ENCODE measurements at regions not wholly inside any gene's neighbourhood (a gene's known extent, or its start where the extent isn't known, plus 50 kb on each side); places are given as distances from the start of the nearest gene placed in this dataset.

DNA sequence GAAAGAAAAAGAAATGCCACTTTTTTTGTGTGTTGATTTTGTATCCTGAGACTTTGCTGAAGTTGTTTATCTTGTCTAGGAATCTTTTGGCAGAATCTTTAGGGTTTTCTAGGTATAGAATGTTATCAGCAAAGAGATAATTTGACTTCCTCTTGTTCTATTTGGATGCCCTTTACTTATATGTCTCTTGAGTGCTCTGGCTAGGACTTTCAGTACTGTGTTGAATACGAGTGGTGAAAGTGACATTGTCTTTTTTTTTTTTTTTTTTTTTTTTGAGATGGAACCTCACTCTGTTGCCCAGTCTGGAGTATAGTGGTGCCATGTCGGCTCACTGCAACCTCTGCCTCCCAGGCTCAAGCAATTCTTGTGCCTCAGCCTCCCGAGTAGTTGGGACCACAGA, 64.7 kb upstream of the NPHP3 start:
- Histone ChIP-seq H3K36me3 (ENCODE audit: low read depth, missing control alignments) (no peaks in the 10 kb centered on the region), H3K27ac (no peak overlapping the region), H3K9me3 (no peaks in the 10 kb centered on the region), H3K27me3 (no peaks in the 10 kb centered on the region), H3K4me1 (no peaks in the 10 kb centered on the region), H3K4me3 (no peak overlapping the region)
- TF ChIP-seq POLR2A (IDR thresholded peaks at IDR 0.05): no peak
- TF ChIP-seq, protein P1, sequence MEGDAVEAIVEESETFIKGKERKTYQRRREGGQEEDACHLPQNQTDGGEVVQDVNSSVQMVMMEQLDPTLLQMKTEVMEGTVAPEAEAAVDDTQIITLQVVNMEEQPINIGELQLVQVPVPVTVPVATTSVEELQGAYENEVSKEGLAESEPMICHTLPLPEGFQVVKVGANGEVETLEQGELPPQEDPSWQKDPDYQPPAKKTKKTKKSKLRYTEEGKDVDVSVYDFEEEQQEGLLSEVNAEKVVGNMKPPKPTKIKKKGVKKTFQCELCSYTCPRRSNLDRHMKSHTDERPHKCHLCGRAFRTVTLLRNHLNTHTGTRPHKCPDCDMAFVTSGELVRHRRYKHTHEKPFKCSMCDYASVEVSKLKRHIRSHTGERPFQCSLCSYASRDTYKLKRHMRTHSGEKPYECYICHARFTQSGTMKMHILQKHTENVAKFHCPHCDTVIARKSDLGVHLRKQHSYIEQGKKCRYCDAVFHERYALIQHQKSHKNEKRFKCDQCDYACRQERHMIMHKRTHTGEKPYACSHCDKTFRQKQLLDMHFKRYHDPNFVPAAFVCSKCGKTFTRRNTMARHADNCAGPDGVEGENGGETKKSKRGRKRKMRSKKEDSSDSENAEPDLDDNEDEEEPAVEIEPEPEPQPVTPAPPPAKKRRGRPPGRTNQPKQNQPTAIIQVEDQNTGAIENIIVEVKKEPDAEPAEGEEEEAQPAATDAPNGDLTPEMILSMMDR (IDR thresholded peaks at IDR 0.05): no peak
- intact Hi-C loops (cut with DNase I; ENCODE audit: low total_unique reads): no loop called here
- WGBS, 2 donors: 80 to 86% methylated on average over 3 of the region's 3 CpGs
- no peak for DNase-seq

DNA sequence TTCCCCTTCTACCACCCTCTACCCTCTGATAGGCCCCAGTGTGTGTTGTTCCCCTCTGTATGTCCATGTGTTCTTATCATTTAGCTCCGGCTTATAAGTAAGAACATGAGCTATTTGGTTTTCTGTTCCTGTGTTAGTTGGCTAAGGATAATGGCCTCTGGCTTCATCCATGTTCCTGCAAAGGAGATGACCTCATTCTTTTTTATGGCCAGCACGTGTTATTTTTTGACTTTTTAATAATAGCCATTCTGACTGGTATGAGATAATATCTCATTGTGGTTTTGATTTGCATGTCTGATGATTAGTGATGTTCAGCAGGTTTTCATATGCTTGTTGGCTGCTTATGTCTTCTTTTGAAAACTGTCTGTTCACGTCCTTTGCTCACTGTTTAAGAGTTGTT, 63.1 kb upstream of the NPHP3 start:
- TF ChIP-seq POLR2A (IDR thresholded peaks at IDR 0.05): no peak
- TF ChIP-seq, protein P1 (IDR thresholded peaks at IDR 0.05): no peak
- H3K27ac ChIP-seq: no peak overlapping the region
- no peaks in the 10 kb centered on the region for H3K36me3 ChIP-seq (ENCODE audit: low read depth, missing control alignments)
- no peaks in the 10 kb centered on the region for H3K27me3 ChIP-seq
- DNase-seq: no peak
- H3K9me3 ChIP-seq: no peaks in the 10 kb centered on the region
- no peaks in the 10 kb centered on the region for H3K4me1 ChIP-seq
- 65 to 72% methylated on average over 3 of the region's 3 CpGs for whole genome bisulfite sequencing, 2 donors
- intact Hi-C loops (cut with DNase I; ENCODE audit: low total_unique reads): no loop called here
- H3K4me3 ChIP-seq: no peak overlapping the region

DNA sequence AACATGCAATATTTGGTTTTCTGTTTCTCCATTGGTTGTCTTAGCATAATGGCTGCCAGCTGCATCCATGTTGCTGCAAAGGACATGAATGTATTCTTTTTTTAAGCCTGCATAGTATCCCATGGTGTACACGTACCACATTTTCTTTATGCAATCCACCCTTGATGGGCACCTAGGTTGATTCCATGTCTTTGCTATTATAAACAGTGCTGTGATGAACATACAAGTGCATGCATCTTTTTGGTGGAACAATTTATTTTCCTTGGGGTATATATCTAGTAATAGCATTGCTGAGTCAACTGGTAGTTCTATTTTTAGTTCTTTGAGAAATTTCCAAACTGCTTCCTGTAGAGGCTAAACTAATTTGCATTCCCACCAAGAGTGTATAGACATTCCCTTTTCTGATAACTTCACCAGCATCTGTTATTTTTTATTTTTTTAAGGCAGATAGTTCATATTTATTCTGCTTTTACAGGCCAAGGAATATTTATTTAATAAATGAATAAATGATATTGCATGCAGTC, 62.4 kb upstream of the NPHP3 start:
- H3K27ac ChIP-seq: no peak overlapping the region
- WGBS, 2 donors: 80 to 97% methylated on average over 1 of the region's 1 CpG
- no peak overlapping the region for H3K4me3 ChIP-seq
- no peak for TF ChIP-seq POLR2A (IDR thresholded peaks at IDR 0.05)
- no peak for DNase-seq
- no peaks in the 10 kb centered on the region for H3K9me3 ChIP-seq
- no peaks in the 10 kb centered on the region for H3K27me3 ChIP-seq
- intact Hi-C loops (cut with DNase I; ENCODE audit: low total_unique reads): no loop called here
- H3K4me1 ChIP-seq: no peaks in the 10 kb centered on the region
- no peaks in the 10 kb centered on the region for H3K36me3 ChIP-seq (ENCODE audit: low read depth, missing control alignments)

DNA sequence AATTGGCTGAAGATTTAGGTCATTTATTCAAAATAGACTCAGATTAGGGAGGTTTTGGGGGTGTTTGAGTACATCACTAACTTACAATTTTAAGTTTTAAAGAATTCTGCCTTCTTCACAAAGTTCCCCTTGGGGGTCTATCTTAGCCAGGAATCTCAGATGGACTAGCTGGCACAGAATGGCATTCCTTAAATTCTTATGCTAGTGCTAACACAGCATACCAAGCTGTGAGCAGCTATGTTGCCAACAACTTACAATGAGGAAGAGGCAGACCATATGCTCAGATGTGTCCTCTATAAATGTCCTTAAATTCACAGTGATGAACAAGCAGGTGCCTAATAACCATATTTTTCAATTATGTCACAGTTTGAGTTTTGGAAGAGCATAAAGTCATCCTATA, 60.9 kb upstream of the NPHP3 start:
- Histone ChIP-seq H3K27me3 (no peaks in the 10 kb centered on the region), H3K9me3 (no peaks in the 10 kb centered on the region), H3K27ac (no peak overlapping the region), H3K4me3 (no peak overlapping the region), H3K4me1 (no peaks in the 10 kb centered on the region), H3K36me3 (ENCODE audit: low read depth, missing control alignments) (no peaks in the 10 kb centered on the region)
- TF ChIP-seq POLR2A (IDR thresholded peaks at IDR 0.05): no peak
- TF ChIP-seq, protein P1 (IDR thresholded peaks at IDR 0.05): no peak
- DNase-seq: no peak
- intact Hi-C loops (cut with DNase I; ENCODE audit: low total_unique reads): no loop called here

DNA sequence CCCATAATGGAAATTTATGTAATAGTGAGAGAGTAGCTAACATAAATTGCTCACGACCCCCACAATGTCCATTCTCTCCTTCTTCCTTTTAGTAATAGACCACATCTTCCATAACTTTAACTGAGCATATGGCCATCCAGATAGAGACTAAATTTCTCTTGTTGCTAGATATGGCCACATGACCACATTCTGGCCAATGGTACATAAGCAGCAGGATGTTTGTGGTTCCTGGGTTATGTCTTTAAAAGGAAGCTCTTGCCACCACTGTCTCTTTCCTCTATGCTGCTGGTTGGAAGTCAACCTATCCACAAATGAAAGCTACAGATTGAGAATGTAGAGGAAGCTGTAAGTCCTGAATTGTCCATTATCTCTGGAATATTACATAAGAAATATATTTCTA, 59.7 kb upstream of the NPHP3 start:
- Histone ChIP-seq H3K4me1 (no peaks in the 10 kb centered on the region), H3K4me3 (no peak overlapping the region), H3K27ac (no peak overlapping the region), H3K9me3 (no peaks in the 10 kb centered on the region), H3K36me3 (ENCODE audit: low read depth, missing control alignments) (no peaks in the 10 kb centered on the region), H3K27me3 (no peaks in the 10 kb centered on the region)
- 78 to 95% methylated on average over 1 of the region's 1 CpG for WGBS, 2 donors
- intact Hi-C loops (cut with DNase I; ENCODE audit: low total_unique reads): no loop called here
- no peak for TF ChIP-seq POLR2A (IDR thresholded peaks at IDR 0.05)
- TF ChIP-seq, protein P1 (IDR thresholded peaks at IDR 0.05): no peak
- DNase-seq: no peak

All from testis (tissue), 2 donors.